HAP-1 (cell line): ENCODE measurements at regions not wholly inside any gene's neighbourhood (a gene's known extent, or its start where the extent isn't known, plus 50 kb on each side); places are given as distances from the start of the nearest gene placed in this dataset.

ENCODE experiments used
- DNase-seq, 2 experiments: peaks; one replicate each; pipeline ENCODE4 v3.0.0-alpha.2; 2016 to 2020; ENCODE audit warnings: low spot score in 2 of 2
- H3K27me3 ChIP-seq: fragments of 250-450 bp; sonication (Bioruptor Pico); 2 replicates; pipeline ENCODE4 v1.5.1; 2020; ENCODE audit warnings: low read depth, mild to moderate bottlenecking, moderate library complexity
- H3K36me3 ChIP-seq: fragments of 250-450 bp; sonication (Bioruptor Pico); replicated peaks from 2 replicates; pipeline ENCODE4 v1.5.1; 2020; ENCODE audit warnings: mild to moderate bottlenecking
- H3K4me1 ChIP-seq: fragments of 250-450 bp; sonication (Bioruptor Pico); 2 replicates; pipeline ENCODE4 v1.5.1; 2020; ENCODE audit warnings: mild to moderate bottlenecking
- H3K4me3 ChIP-seq: fragments of 250-450 bp; sonication (Bioruptor Pico); 2 replicates; pipeline ENCODE4 v1.5.1; 2020; ENCODE audit warnings: mild to moderate bottlenecking, moderate library complexity
- H3K9me3 ChIP-seq: fragments of 250-450 bp; sonication (Bioruptor Pico); 2 replicates; pipeline ENCODE4 v1.5.1; 2020; ENCODE audit warnings: mild to moderate bottlenecking, moderate library complexity
- in situ Hi-C: fragments of 300-500 bp; cut with MboI; formaldehyde crosslinking; loops from 3 replicates; pipeline ENCODE4 v1.14.3; 2020; ENCODE audit warnings: low sequenced_read_pairs, inconsistent platforms, mixed read lengths

- Histone ChIP-seq H3K27me3 (no peaks in the 10 kb centered on the region), H3K36me3 (no peaks in the 10 kb centered on the region), H3K9me3 (no peaks in the 10 kb centered on the region), H3K4me3 (no peak overlapping the region), H3K4me1 (no peaks in the 10 kb centered on the region)
- in situ Hi-C loops = no loop called here
- no peak for DNase-seq
Observed at GRCh38 chr3:141418751-141419150, 50.4 kb downstream of the ZBTB38 start.

GRCh38 chr3:141419946-141420345 is 51.6 kb downstream of the ZBTB38 start:
- Histone ChIP-seq H3K36me3 (no peaks in the 10 kb centered on the region), H3K4me1 (no peaks in the 10 kb centered on the region)
- in situ Hi-C loops = no loop called here

GRCh38 chr3:141421186-141421585 is 52.9 kb downstream of the ZBTB38 start:
- no peaks in the 10 kb centered on the region for H3K36me3 ChIP-seq
- no peak for DNase-seq
- in situ Hi-C loops = no loop called here
- no peaks in the 10 kb centered on the region for H3K4me1 ChIP-seq
- H3K9me3 ChIP-seq = no peaks in the 10 kb centered on the region
- H3K4me3 ChIP-seq = no peak overlapping the region
- H3K27me3 ChIP-seq = no peaks in the 10 kb centered on the region

More at GRCh38 chr3:141419946-141420345, 51.6 kb downstream of the ZBTB38 start:
- no peaks in the 10 kb centered on the region for H3K27me3 ChIP-seq
- no peak for DNase-seq
- no peak overlapping the region for H3K4me3 ChIP-seq
- H3K9me3 ChIP-seq = no peaks in the 10 kb centered on the region

- no peak for DNase-seq
- in situ Hi-C loops = no loop called here
- no peaks in the 10 kb centered on the region for H3K4me1 ChIP-seq
- no peaks in the 10 kb centered on the region for H3K27me3 ChIP-seq
- H3K4me3 ChIP-seq = no peak overlapping the region
- no peaks in the 10 kb centered on the region for H3K9me3 ChIP-seq
- no peaks in the 10 kb centered on the region for H3K36me3 ChIP-seq
Observed at GRCh38 chr3:141421639-141422319, 53.5 kb downstream of the ZBTB38 start.

GRCh38 chr3:141422961-141423582 is 54.8 kb downstream of the ZBTB38 start:
- H3K4me1 ChIP-seq = no peaks in the 10 kb centered on the region
- H3K36me3 ChIP-seq = no peaks in the 10 kb centered on the region

GRCh38 chr3:141425523-141426233 is 57.4 kb downstream of the ZBTB38 start:
- Histone ChIP-seq H3K27me3 (no peaks in the 10 kb centered on the region), H3K4me1 (no peaks in the 10 kb centered on the region), H3K9me3 (no peaks in the 10 kb centered on the region), H3K36me3 (no peaks in the 10 kb centered on the region), H3K4me3 (no peak overlapping the region)
- DNase-seq = no peak
- in situ Hi-C loops = no loop called here

More at GRCh38 chr3:141422961-141423582, 54.8 kb downstream of the ZBTB38 start:
- H3K4me3 ChIP-seq = no peak overlapping the region
- no peak for DNase-seq
- in situ Hi-C loops = no loop called here
- H3K27me3 ChIP-seq = no peaks in the 10 kb centered on the region
- no peaks in the 10 kb centered on the region for H3K9me3 ChIP-seq

GRCh38 chr3:141426404-141427034 is 58.2 kb downstream of the ZBTB38 start:
- H3K4me1 ChIP-seq = no peaks in the 10 kb centered on the region
- H3K27me3 ChIP-seq = no peaks in the 10 kb centered on the region
- in situ Hi-C loops = no loop called here
- DNase-seq = peak in 1 of 2 experiments; percentile 36
- no peak overlapping the region for H3K4me3 ChIP-seq
- no peaks in the 10 kb centered on the region for H3K9me3 ChIP-seq
- no peaks in the 10 kb centered on the region for H3K36me3 ChIP-seq

GRCh38 chr3:141427764-141428163 is 59.1 kb upstream of the RASA2 start:
- no peak for DNase-seq
- no peaks in the 10 kb centered on the region for H3K27me3 ChIP-seq
- H3K9me3 ChIP-seq = no peaks in the 10 kb centered on the region
- in situ Hi-C loops = no loop called here
- no peak overlapping the region for H3K4me3 ChIP-seq
- no peaks in the 10 kb centered on the region for H3K36me3 ChIP-seq
- H3K4me1 ChIP-seq = no peaks in the 10 kb centered on the region

GRCh38 chr3:141429371-141430035 is 57.3 kb upstream of the RASA2 start:
- H3K4me1 ChIP-seq = no peaks in the 10 kb centered on the region
- no peaks in the 10 kb centered on the region for H3K27me3 ChIP-seq
- H3K9me3 ChIP-seq = no peaks in the 10 kb centered on the region
- no peak for DNase-seq
- in situ Hi-C loops = no loop called here
- no peaks in the 10 kb centered on the region for H3K36me3 ChIP-seq
- H3K4me3 ChIP-seq = no peak overlapping the region

- H3K4me1 ChIP-seq = no peaks in the 10 kb centered on the region
Observed at GRCh38 chr3:141430316-141430715, 56.5 kb upstream of the RASA2 start.

GRCh38 chr3:141431411-141432378 is 55.1 kb upstream of the RASA2 start:
- DNase-seq = no peak
- in situ Hi-C loops = no loop called here
- no peaks in the 10 kb centered on the region for H3K27me3 ChIP-seq
- H3K9me3 ChIP-seq = no peaks in the 10 kb centered on the region
- H3K36me3 ChIP-seq = no peaks in the 10 kb centered on the region
- H3K4me3 ChIP-seq = no peak overlapping the region
- H3K4me1 ChIP-seq = no peaks in the 10 kb centered on the region

More at GRCh38 chr3:141430316-141430715, 56.5 kb upstream of the RASA2 start:
- no peaks in the 10 kb centered on the region for H3K27me3 ChIP-seq
- H3K9me3 ChIP-seq = no peaks in the 10 kb centered on the region
- H3K36me3 ChIP-seq = no peaks in the 10 kb centered on the region
- DNase-seq = no peak
- in situ Hi-C loops = no loop called here
- H3K4me3 ChIP-seq = no peak overlapping the region

GRCh38 chr3:141432904-141433303 is 53.9 kb upstream of the RASA2 start:
- DNase-seq = no peak
- no peaks in the 10 kb centered on the region for H3K27me3 ChIP-seq
- no peaks in the 10 kb centered on the region for H3K36me3 ChIP-seq
- in situ Hi-C loops = no loop called here
- H3K4me3 ChIP-seq = no peak overlapping the region
- no peaks in the 10 kb centered on the region for H3K9me3 ChIP-seq
- H3K4me1 ChIP-seq = no peaks in the 10 kb centered on the region
